Keratinocyte (primary cell): ENCODE measurements at regions not wholly inside any gene's neighbourhood (a gene's known extent, or its start where the extent isn't known, plus 50 kb on each side); places are given as distances from the start of the nearest gene placed in this dataset.

ENCODE experiments used
- DNase-seq: peaks from one replicate; pipeline ENCODE4 v3.0.0-alpha.2; 2011; ENCODE audit warnings: low read depth, missing footprints, low spot score
- FAIRE-seq: peaks from 2 replicates; lab custom pipeline; 2011; peaks lifted over from hg19 to GRCh38; lab: Jason Lieb, UNC
- H2AFZ ChIP-seq: 2 replicates; pipeline ENCODE4 v1.6.0; 2012; ENCODE audit warnings: low read length, control low read depth, inconsistent platforms; ENCODE audit not compliant: control insufficient read depth
- H3K27ac ChIP-seq: 2 replicates; pipeline ENCODE4 v1.5.1; 2011; ENCODE audit warnings: low read length; ENCODE audit not compliant: control insufficient read depth, insufficient read depth
- H3K27me3 ChIP-seq: 3 replicates; pipeline ENCODE4 v1.6.0; 2011; ENCODE audit warnings: low read length; ENCODE audit not compliant: control insufficient read depth, insufficient read depth; ENCODE audit errors: extremely low read depth
- H3K36me3 ChIP-seq, 2 experiments: 2 replicates in 1 of 2; 3 replicates in 1 of 2; pipeline ENCODE4 v1.5.1; 2011; ENCODE audit warnings: low read length in 2 of 2, mild to moderate bottlenecking in 1 of 2; ENCODE audit not compliant: control insufficient read depth in 2 of 2, insufficient read depth in 2 of 2; ENCODE audit errors: extremely low read depth in 1 of 2
- H3K4me1 ChIP-seq: 3 replicates; pipeline ENCODE4 v1.5.1; 2011; ENCODE audit warnings: low read length; ENCODE audit not compliant: control insufficient read depth, insufficient read depth; ENCODE audit errors: extremely low read depth
- H3K4me2 ChIP-seq: 3 replicates; pipeline ENCODE4 v1.6.0; 2011; ENCODE audit warnings: low read depth, low read length; ENCODE audit not compliant: control insufficient read depth, insufficient read depth; ENCODE audit errors: extremely low read depth
- H3K4me3 ChIP-seq, 3 experiments: fragments of 200-600 bp in 1 of 3; sonication (generic) in 1 of 3; 2 replicates in 2 of 3; 3 replicates in 1 of 3; pipeline ENCODE4 v1.5.1; 2011 to 2016; ENCODE audit warnings: low read length in 3 of 3, mild to moderate bottlenecking in 3 of 3, control low read depth in 2 of 3, inconsistent platforms in 1 of 3, low read depth in 1 of 3, mixed read lengths in 1 of 3, mixed run types in 1 of 3, moderate library complexity in 1 of 3; ENCODE audit not compliant: control insufficient read depth in 2 of 3, insufficient read depth in 2 of 3; ENCODE audit errors: extremely low read depth in 1 of 3
- H3K79me2 ChIP-seq: 2 replicates; pipeline ENCODE4 v1.6.0; 2012; ENCODE audit warnings: low read length; ENCODE audit not compliant: control insufficient read depth, insufficient read depth
- H3K9ac ChIP-seq: 3 replicates; pipeline ENCODE4 v1.6.0; 2011; ENCODE audit warnings: low read length; ENCODE audit not compliant: control insufficient read depth, insufficient read depth; ENCODE audit errors: extremely low read depth
- H3K9me1 ChIP-seq: 3 replicates; pipeline ENCODE4 v1.6.0; 2011; ENCODE audit warnings: low read length; ENCODE audit not compliant: control insufficient read depth, insufficient read depth; ENCODE audit errors: extremely low read depth
- H3K9me3 ChIP-seq: 2 replicates; pipeline ENCODE4 v1.5.1; 2012; ENCODE audit warnings: low read depth, low read length; ENCODE audit not compliant: control insufficient read depth
- H4K20me1 ChIP-seq: 3 replicates; pipeline ENCODE4 v1.6.0; 2011; ENCODE audit warnings: low read length; ENCODE audit not compliant: control insufficient read depth, insufficient read depth; ENCODE audit errors: extremely low read depth
- CTCF ChIP-seq, 3 experiments: IDR thresholded peaks in 1 of 3; conservative IDR thresholded peaks in 1 of 3; optimal IDR thresholded peaks in 1 of 3; 2 replicates in 2 of 3; 3 replicates in 1 of 3; pipeline versions ENCODE3 to v1.5.1; 2011; ENCODE audit warnings: low read length in 3 of 3, mild to moderate bottlenecking in 3 of 3, moderate library complexity in 2 of 3, control low read depth in 1 of 3, inconsistent platforms in 1 of 3; ENCODE audit not compliant: insufficient read depth in 2 of 3; ENCODE audit errors: extremely low read depth in 1 of 3
- EZH2 ChIP-seq: IDR thresholded peaks from one replicate; pipeline ENCODE4 v1.6.1; 2012; ENCODE audit warnings: inconsistent platforms, mild to moderate bottlenecking, low read length, moderate library complexity
- dilution Hi-C: fragments of 300-500 bp; cut with MboI; formaldehyde crosslinking; loops from one replicate; pipeline ENCODE4 v1.7.0; 2020; ENCODE audit warnings: low sequenced_read_pairs; ENCODE audit not compliant: extremely low pct_ligation_motif_present

- Histone ChIP-seq H3K79me2 (no peaks in the 10 kb centered on the region), H3K9me3 (no peaks in the 10 kb centered on the region), H4K20me1 (no peaks in the 10 kb centered on the region), H3K9me1 (no peaks in the 10 kb centered on the region), H2AFZ (no peak overlapping the region), H3K4me3 (no peak overlapping the region), H3K27ac (no peak overlapping the region), H3K36me3 (no peaks in the 10 kb centered on the region), H3K9ac (no peak overlapping the region), H3K4me1 (peaks cover 11% of the 10 kb centered on the region), H3K4me2 (no peak overlapping the region), H3K27me3 (no peaks in the 10 kb centered on the region)
- DNase-seq, result no peak
- TF ChIP-seq EZH2 (no peak), CTCF (optimal IDR thresholded peaks at IDR 0.05 in 1 of 3, IDR thresholded peaks at IDR 0.05 in 1 of 3, conservative IDR thresholded peaks at IDR 0.05 in 1 of 3; ENCODE audit: extremely low read depth in 1 of 3, insufficient read depth in 2 of 3, low read length in 3 of 3) (no peak)
- dilution Hi-C loops, result no loop called here
- no peak for FAIRE-seq
Measured at GRCh38 chr2:200135082-200135481, 171.4 kb upstream of the SPATS2L start.

GRCh38 chr2:200136655-200137054 is 169.8 kb upstream of the SPATS2L start:
- no peaks in the 10 kb centered on the region for H3K9me1 ChIP-seq
- H3K27ac ChIP-seq, result no peak overlapping the region
- no peaks in the 10 kb centered on the region for H3K9me3 ChIP-seq
- H3K36me3 ChIP-seq, result no peaks in the 10 kb centered on the region
- no peak overlapping the region for H2AFZ ChIP-seq
- TF ChIP-seq EZH2 (no peak), CTCF (optimal IDR thresholded peaks at IDR 0.05 in 1 of 3, IDR thresholded peaks at IDR 0.05 in 1 of 3, conservative IDR thresholded peaks at IDR 0.05 in 1 of 3; ENCODE audit: extremely low read depth in 1 of 3, insufficient read depth in 2 of 3, low read length in 3 of 3) (no peak)
- no peaks in the 10 kb centered on the region for H3K27me3 ChIP-seq
- DNase-seq, result no peak
- FAIRE-seq, result no peak
- dilution Hi-C loops, result no loop called here
- no peak overlapping the region for H3K4me3 ChIP-seq
- H4K20me1 ChIP-seq, result no peaks in the 10 kb centered on the region
- no peak overlapping the region for H3K9ac ChIP-seq
- no peaks in the 10 kb centered on the region for H3K4me1 ChIP-seq
- H3K4me2 ChIP-seq, result no peak overlapping the region
- no peaks in the 10 kb centered on the region for H3K79me2 ChIP-seq
